ENCODE measurements at regions not wholly inside any gene's neighbourhood (a gene's known extent, or its start where the extent isn't known, plus 50 kb on each side); places are given as distances from the start of the nearest gene placed in this dataset.

DNA sequence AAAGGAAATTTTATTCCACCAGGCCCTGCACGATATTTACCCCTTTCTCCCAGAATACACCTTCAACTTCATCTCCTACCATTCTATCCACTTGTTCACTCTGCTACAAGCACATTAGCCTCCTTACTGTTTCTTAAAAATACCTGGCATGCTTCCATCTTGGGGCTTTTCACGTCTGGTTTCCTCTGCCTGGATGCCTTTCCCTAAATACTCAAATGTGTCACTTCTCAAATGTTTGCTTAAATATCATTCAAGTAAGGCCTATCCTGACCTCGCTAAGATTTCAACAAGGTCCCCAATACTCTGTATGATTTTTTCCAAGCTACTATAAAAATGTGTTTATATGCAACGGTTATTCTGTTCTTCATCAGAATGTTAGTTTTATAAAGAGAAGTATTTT lies 433.0 kb upstream of the CHAC2 start (continued):
- TF ChIP-seq NFXL1 (IDR thresholded peaks at IDR 0.05; ENCODE audit: borderline replicate concordance) (no peak), IRF4 (IDR thresholded peaks at IDR 0.05; ENCODE audit: low read depth, low read length) (no peak)

DNA sequence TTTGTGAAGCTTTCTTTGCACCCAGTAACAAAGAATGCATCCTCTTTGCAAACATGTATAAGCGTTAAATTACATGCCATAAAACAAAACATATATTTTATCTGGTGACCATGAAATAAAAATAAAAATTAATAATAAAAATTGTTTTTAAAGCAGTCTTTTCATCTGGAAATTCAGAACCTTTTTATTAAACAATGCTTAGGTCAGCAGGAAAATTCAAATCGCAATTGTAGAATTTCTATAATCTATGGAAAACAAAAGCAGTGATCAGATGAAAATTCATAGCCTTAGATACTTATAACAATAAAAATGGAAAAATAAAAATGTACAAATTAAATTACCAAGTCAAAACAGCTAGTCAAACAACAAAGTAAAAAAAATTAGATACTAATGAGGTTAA lies 435.9 kb upstream of the CHAC2 start:
- Histone ChIP-seq H3K4me2 (ENCODE audit: control insufficient read depth, insufficient read depth) (no peak overlapping the region), H4K20me1 (ENCODE audit: control insufficient read depth, insufficient read depth) (no peaks in the 10 kb centered on the region), H3K4me1 (ENCODE audit: control insufficient read depth, insufficient read depth, low read length) (no peaks in the 10 kb centered on the region), H3K27me3 (replicated peaks in 1 of 2; ENCODE audit: control insufficient read depth in 2 of 2, insufficient read depth in 2 of 2, low read length in 1 of 2) (no peaks in the 10 kb centered on the region), H3K79me2 (ENCODE audit: control insufficient read depth, insufficient read depth, low read length) (no peaks in the 10 kb centered on the region), H3K9ac (ENCODE audit: control insufficient read depth, insufficient read depth, low read length) (no peak overlapping the region), H3K4me3 (no peak overlapping the region), H3K9me3 (replicated peaks; ENCODE audit: control insufficient read depth, insufficient read depth, low read length) (no peaks in the 10 kb centered on the region), H2AFZ (ENCODE audit: control insufficient read depth, low read depth, low read length) (no peak overlapping the region), H3K27ac (ENCODE audit: control insufficient read depth, insufficient read depth) (no peak overlapping the region), H3K36me3 (ENCODE audit: control insufficient read depth in 2 of 2, insufficient read depth in 2 of 2, low read length in 1 of 2) (no peaks in the 10 kb centered on the region)
- DNase-seq (ENCODE audit: low read depth, low spot score) (no peak), ATAC-seq (no peak), FAIRE-seq (no peak)
- SMC1A ChIA-PET (ENCODE audit: uncharacterized antibody, unreplicated experiment) = no interaction called here
- BruUV-seq (replicated peaks) = no TSS peak
- CTCF ChIA-PET = no interaction called here
- RAD21 ChIA-PET (ENCODE audit: unreplicated experiment) = no interaction called here
- in situ Hi-C loops (cut with MboI) (no loop called here), intact Hi-C loops (cut with micrococcal nuclease; ENCODE audit: unreplicated experiment) (no loop called here)
- no peak for TF ChIP-seq CBX3 (IDR thresholded peaks at IDR 0.05; ENCODE audit: borderline replicate concordance, low read depth)
- no peak for TF ChIP-seq GABPA (IDR thresholded peaks at IDR 0.05; ENCODE audit: low read depth)
- TF ChIP-seq, protein P1, sequence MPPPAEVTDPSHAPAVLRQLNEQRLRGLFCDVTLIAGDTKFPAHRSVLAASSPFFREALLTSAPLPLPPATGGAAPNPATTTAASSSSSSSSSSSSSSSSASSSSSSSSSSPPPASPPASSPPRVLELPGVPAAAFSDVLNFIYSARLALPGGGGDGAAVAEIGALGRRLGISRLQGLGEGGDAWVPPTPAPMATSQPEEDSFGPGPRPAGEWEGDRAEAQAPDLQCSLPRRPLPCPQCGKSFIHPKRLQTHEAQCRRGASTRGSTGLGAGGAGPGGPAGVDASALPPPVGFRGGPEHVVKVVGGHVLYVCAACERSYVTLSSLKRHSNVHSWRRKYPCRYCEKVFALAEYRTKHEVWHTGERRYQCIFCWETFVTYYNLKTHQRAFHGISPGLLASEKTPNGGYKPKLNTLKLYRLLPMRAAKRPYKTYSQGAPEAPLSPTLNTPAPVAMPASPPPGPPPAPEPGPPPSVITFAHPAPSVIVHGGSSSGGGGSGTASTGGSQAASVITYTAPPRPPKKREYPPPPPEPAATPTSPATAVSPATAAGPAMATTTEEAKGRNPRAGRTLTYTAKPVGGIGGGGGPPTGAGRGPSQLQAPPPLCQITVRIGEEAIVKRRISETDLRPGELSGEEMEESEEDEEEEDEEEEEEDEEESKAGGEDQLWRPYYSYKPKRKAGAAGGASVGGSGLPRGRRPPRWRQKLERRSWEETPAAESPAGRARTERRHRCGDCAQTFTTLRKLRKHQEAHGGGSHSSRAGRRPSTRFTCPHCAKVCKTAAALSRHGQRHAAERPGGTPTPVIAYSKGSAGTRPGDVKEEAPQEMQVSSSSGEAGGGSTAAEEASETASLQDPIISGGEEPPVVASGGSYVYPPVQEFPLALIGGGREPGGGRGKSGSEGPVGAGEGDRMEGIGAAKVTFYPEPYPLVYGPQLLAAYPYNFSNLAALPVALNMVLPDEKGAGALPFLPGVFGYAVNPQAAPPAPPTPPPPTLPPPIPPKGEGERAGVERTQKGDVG (CRISPR knock-in tag; IDR thresholded peaks at IDR 0.05) = no peak
- TF ChIP-seq YBX1 (IDR thresholded peaks at IDR 0.05) = no peak
- no peak for TF ChIP-seq NBN (IDR thresholded peaks at IDR 0.05)
- TF ChIP-seq KAT2A (conservative IDR thresholded peaks at IDR 0.05; ENCODE audit: control insufficient read depth, low read depth, low read length) = no peak
- TF ChIP-seq SP1 (IDR thresholded peaks at IDR 0.05; ENCODE audit: low read depth, low read length) = no peak
- TF ChIP-seq GATAD2B (conservative IDR thresholded peaks at IDR 0.05; ENCODE audit: low read depth) = no peak
- no peak for TF ChIP-seq MYC (IDR thresholded peaks at IDR 0.05; ENCODE audit: insufficient read depth, insufficient read length, insufficient replicate concordance, low read length, severe bottlenecking)
- TF ChIP-seq NFYA (IDR thresholded peaks at IDR 0.05; ENCODE audit: borderline replicate concordance, low read depth, low read length) = no peak
- no peak for TF ChIP-seq ATF7 (IDR thresholded peaks at IDR 0.05; ENCODE audit: low read depth)
- no peak for TF ChIP-seq JUNB (IDR thresholded peaks at IDR 0.05)
- WGBS (ENCODE audit: insufficient coverage, insufficient replicate concordance, low lambda C conversion rate, missing lambda C conversion rate) = 47% methylated on average over 2 of the region's 2 CpGs
- POLR2A ChIA-PET = no interaction called here
